K562 (cell line): ENCODE measurements at regions not wholly inside any gene's neighbourhood (a gene's known extent, or its start where the extent isn't known, plus 50 kb on each side); places are given as distances from the start of the nearest gene placed in this dataset.
A peak's percentile ranks its signal among the peaks of the same experiment; 100 is the strongest.

Experiments
- ATF3 ChIP-seq, 2 experiments: fragments of 450-650 bp in 1 of 2; sonication (generic) in 1 of 2; formaldehyde crosslinking in 1 of 2; IDR thresholded peaks in 1 of 2; conservative IDR thresholded peaks in 1 of 2; 2 replicates each; pipeline versions ENCODE4 v1.6.1 to v1.8.1; 2016 to 2023; ENCODE audit warnings: mild to moderate bottlenecking in 2 of 2, moderate library complexity in 2 of 2, inconsistent platforms in 1 of 2, missing genetic modification reagents in 1 of 2
- BACH1 ChIP-seq: fragments of 200-800 bp; sonication (Bioruptor generic); IDR thresholded peaks from 2 replicates; pipeline ENCODE4 v1.6.1; 2016; ENCODE audit warnings: missing genetic modification characterization, missing compliant biosample characterization
- CREB3 ChIP-seq: fragments of 450-650 bp; conservative IDR thresholded peaks from 2 replicates; pipeline ENCODE4 v1.6.1; 2016; ENCODE audit warnings: missing genetic modification characterization, low read depth, mild to moderate bottlenecking, missing compliant biosample characterization, moderate library complexity
- CSDE1 ChIP-seq, 2 experiments: fragments of 450-650 bp; IDR thresholded peaks; 2 replicates each; pipeline ENCODE4 v1.6.1; 2016; ENCODE audit warnings: mild to moderate bottlenecking in 1 of 2
- CTBP1 ChIP-seq: fragments of 450-650 bp; IDR thresholded peaks from 2 replicates; pipeline ENCODE4 v1.6.1; 2016; ENCODE audit warnings: borderline replicate concordance
- CUX1 ChIP-seq: fragments of 200-800 bp; sonication (Bioruptor generic); IDR thresholded peaks from 2 replicates; pipeline ENCODE4 v1.6.1; 2016; ENCODE audit warnings: missing genetic modification characterization, missing compliant biosample characterization
- DDX20 ChIP-seq: fragments of 450-650 bp; IDR thresholded peaks from 2 replicates; pipeline ENCODE4 v1.6.1; 2016; ENCODE audit warnings: missing genetic modification characterization, low read depth, mild to moderate bottlenecking, missing compliant biosample characterization, moderate library complexity
- E2F3 ChIP-seq: fragments of 250-450 bp; sonication (Bioruptor Pico); IDR thresholded peaks from 2 replicates; pipeline ENCODE4 v1.4.0; 2020; ENCODE audit warnings: mild to moderate bottlenecking
- ETS2 ChIP-seq: IDR thresholded peaks from 2 replicates; pipeline ENCODE4 v1.6.1; 2016; ENCODE audit warnings: borderline replicate concordance, missing genetic modification characterization, mild to moderate bottlenecking, moderate library complexity, missing compliant biosample characterization; ENCODE audit not compliant: poor library complexity, severe bottlenecking
- GTF2F1 ChIP-seq: IDR thresholded peaks from 2 replicates; pipeline ENCODE4 v1.6.1; 2011; ENCODE audit warnings: low read depth, low read length, improper control_type of control experiment
- MTA1 ChIP-seq: fragments of 450-650 bp; IDR thresholded peaks from 2 replicates; pipeline ENCODE4 v1.6.1; 2017; ENCODE audit warnings: borderline replicate concordance
- MTA3 ChIP-seq: fragments of 450-650 bp; formaldehyde crosslinking; IDR thresholded peaks from 2 replicates; pipeline ENCODE4 v1.6.1; 2017; ENCODE audit warnings: mild to moderate bottlenecking, borderline replicate concordance
- NCOA1 ChIP-seq: fragments of 450-650 bp; IDR thresholded peaks from 2 replicates; pipeline ENCODE4 v1.6.1; 2016; ENCODE audit warnings: low read depth
- NFYB ChIP-seq: IDR thresholded peaks from 2 replicates; pipeline ENCODE4 v1.6.1; 2011; ENCODE audit warnings: mild to moderate bottlenecking, moderate library complexity; ENCODE audit not compliant: insufficient read length; ENCODE audit errors: extremely low read depth
- NR2C1 ChIP-seq, 2 experiments: fragments of 450-650 bp; IDR thresholded peaks; 2 replicates each; pipeline ENCODE4 v1.6.1; 2017; ENCODE audit warnings: mild to moderate bottlenecking in 2 of 2, antibody characterized with exemption in 1 of 2, inconsistent platforms in 1 of 2, missing compliant biosample characterization in 1 of 2, missing genetic modification characterization in 1 of 2
- SOX6 ChIP-seq: fragments of 450-650 bp; IDR thresholded peaks from 2 replicates; pipeline ENCODE4 v1.6.1; 2014; ENCODE audit warnings: mild to moderate bottlenecking
- TAF9B ChIP-seq: fragments of 450-650 bp; IDR thresholded peaks from 2 replicates; pipeline ENCODE4 v1.6.1; 2018; ENCODE audit warnings: mild to moderate bottlenecking; ENCODE audit not compliant: partially characterized antibody
- TFE3 ChIP-seq: fragments of 450-650 bp; formaldehyde crosslinking; IDR thresholded peaks from 2 replicates; pipeline ENCODE4 v1.4.0; 2020; ENCODE audit warnings: mild to moderate bottlenecking, mixed read lengths
- ZBTB17 ChIP-seq: fragments of 450-650 bp; formaldehyde crosslinking; IDR thresholded peaks from 2 replicates; pipeline ENCODE4 v1.4.0; 2020; ENCODE audit warnings: mild to moderate bottlenecking
- ZNF431 ChIP-seq: sonication (generic); formaldehyde crosslinking; IDR thresholded peaks from 2 replicates; pipeline ENCODE4 v1.8.0; 2022; ENCODE audit warnings: mild to moderate bottlenecking, missing genetic modification reagents
- ZNF644 ChIP-seq: fragments of 200-800 bp; sonication (Bioruptor generic); IDR thresholded peaks from 2 replicates; pipeline ENCODE4 v1.6.1; 2016; ENCODE audit warnings: low read depth, missing genetic modification characterization, missing compliant biosample characterization

- TF ChIP-seq ATF3 (IDR thresholded peaks at IDR 0.05) (no peak), ATF3 (CRISPR knock-in tag; conservative IDR thresholded peaks at IDR 0.05) (no peak), TAF9B (no peak), CREB3 (tag) (0 out of 2 replicates have a peak, but pooled peaks have one; percentile 63), ZNF644 (tag) (no peak), ETS2 (no peak), MTA1 (no peak), DDX20 (peak; percentile 66; the same call in 1 of the 2 replicates), CUX1 (CRISPR knock-in tag) (no peak), MTA3 (no peak), GTF2F1 (no peak), TFE3 (no peak), NR2C1 (IDR thresholded peaks at IDR 0.05) (no peak), NR2C1 (tag; IDR thresholded peaks at IDR 0.05) (0 out of 2 replicates have a peak, but pooled peaks have one; percentile 10), SOX6 (no peak), ZBTB17 (no peak), CSDE1 (IDR thresholded peaks at IDR 0.05) (no peak), E2F3 (CRISPR knock-in tag) (no peak), NFYB (no peak), BACH1 (tag) (no peak), NCOA1 (no peak), ZNF431 (no peak), CTBP1 (no peak)
These were observed 294.2 kb upstream of the JARID2 start (continued) for GRCh38 chr6:14951704-14952103.
